H1 (cell line): ENCODE measurements at regions not wholly inside any gene's neighbourhood (a gene's known extent, or its start where the extent isn't known, plus 50 kb on each side); places are given as distances from the start of the nearest gene placed in this dataset.

Source experiments
- CTCF ChIA-PET: fragments of 300-600 bp; sonication (Branson Sonifier 250); formaldehyde crosslinking; loops from one replicate; lab custom pipeline; 2021; ENCODE audit not compliant: partially characterized antibody; lab: Charles Lee
- POLR2A ChIA-PET: fragments of 300-600 bp; sonication (Branson Sonifier 250); formaldehyde crosslinking; loops from one replicate; lab custom pipeline; 2021; ENCODE audit warnings: inconsistent platforms; ENCODE audit not compliant: partially characterized antibody; lab: Charles Lee
- DNase-seq, 2 experiments: peaks; one replicate each; pipeline versions ENCODE4 v3.0.0 to v3.0.0-alpha.2; 2010 to 2022; ENCODE audit warnings: low spot score in 2 of 2, low read depth in 1 of 2, mixed read lengths in 1 of 2
- FAIRE-seq: peaks from 2 replicates; lab custom pipeline; 2011; peaks lifted over from hg19 to GRCh38; lab: Jason Lieb, UNC
- H2AFZ ChIP-seq: 2 replicates; pipeline ENCODE4 v1.8.1; 2012; ENCODE audit warnings: low read length, inconsistent platforms
- H2AK5ac ChIP-seq: 2 replicates; pipeline ENCODE4 v1.6.1; 2013; ENCODE audit warnings: low read depth, low read length
- H2BK120ac ChIP-seq: replicated peaks from 2 replicates; pipeline ENCODE3; 2013; ENCODE audit warnings: low read depth, low read length, inconsistent platforms
- H2BK12ac ChIP-seq: 2 replicates; pipeline ENCODE4 v1.6.1; 2013; ENCODE audit warnings: low read depth, low read length
- H2BK15ac ChIP-seq: 2 replicates; pipeline ENCODE4 v1.6.1; 2013; ENCODE audit warnings: low read length
- H2BK20ac ChIP-seq: 2 replicates; pipeline ENCODE4 v1.6.1; 2013; ENCODE audit warnings: low read length
- H2BK5ac ChIP-seq: 2 replicates; pipeline ENCODE4 v1.6.1; 2013; ENCODE audit warnings: low read depth, low read length
- H3K14ac ChIP-seq: 2 replicates; pipeline ENCODE4 v1.6.1; 2013; ENCODE audit warnings: inconsistent platforms; ENCODE audit not compliant: insufficient read length
- H3K18ac ChIP-seq: 2 replicates; pipeline ENCODE4 v1.6.1; 2013; ENCODE audit warnings: low read length; ENCODE audit errors: extremely low read depth
- H3K23ac ChIP-seq: 2 replicates; pipeline ENCODE4 v1.6.1; 2013; ENCODE audit warnings: inconsistent platforms; ENCODE audit not compliant: insufficient read length
- H3K23me2 ChIP-seq: 2 replicates; pipeline ENCODE4 v1.6.1; 2013; ENCODE audit warnings: low read depth, low read length
- H3K27ac ChIP-seq: 2 replicates; pipeline ENCODE4 v1.6.1; 2011; ENCODE audit warnings: low read depth, low read length, inconsistent platforms
- H3K27me3 ChIP-seq, 4 experiments: replicated peaks in 1 of 4; 1 replicate in 1 of 4; 2 replicates in 3 of 4; pipeline versions ENCODE4 v1.6.1 to v1.8.1; 2011 to 2013; ENCODE audit warnings: low read length in 3 of 4, mild to moderate bottlenecking in 3 of 4, inconsistent platforms in 2 of 4, mixed read lengths in 2 of 4, moderate library complexity in 1 of 4; ENCODE audit not compliant: control insufficient read depth in 3 of 4, insufficient read depth in 3 of 4; ENCODE audit errors: extremely low read depth in 1 of 4
- H3K36me3 ChIP-seq, 4 experiments: 2 replicates each; pipeline versions ENCODE4 v1.6.1 to v1.8.1; 2011 to 2013; ENCODE audit warnings: mild to moderate bottlenecking in 4 of 4, low read length in 3 of 4, moderate library complexity in 2 of 4, control low read depth in 1 of 4, inconsistent platforms in 1 of 4; ENCODE audit not compliant: insufficient read depth in 4 of 4, control insufficient read depth in 2 of 4
- H3K4ac ChIP-seq: replicated peaks from 2 replicates; pipeline ENCODE3; 2013; ENCODE audit warnings: low read length, low read depth, mixed read lengths, inconsistent platforms; ENCODE audit not compliant: insufficient read length
- H3K4me1 ChIP-seq, 4 experiments: replicated peaks in 1 of 4; 1 replicate in 1 of 4; 2 replicates in 3 of 4; pipeline versions ENCODE4 v1.6.1 to v1.8.1; 2011 to 2013; ENCODE audit warnings: low read length in 3 of 4, inconsistent platforms in 2 of 4, mixed read lengths in 1 of 4; ENCODE audit not compliant: insufficient read depth in 4 of 4, control insufficient read depth in 3 of 4
- H3K4me2 ChIP-seq, 2 experiments: 2 replicates each; pipeline versions ENCODE4 v1.6.1 to v1.8.1; 2011 to 2013; ENCODE audit warnings: low read depth in 2 of 2, low read length in 2 of 2, control low read depth in 1 of 2, inconsistent platforms in 1 of 2, mild to moderate bottlenecking in 1 of 2; ENCODE audit not compliant: insufficient read depth in 1 of 2
- H3K4me3 ChIP-seq, 4 experiments: fragments of 200-600, 300-600 bp in 1 of 4; sonication (generic), shearing (Covaris generic), sonication (Bioruptor Twin) in 1 of 4; 2 replicates each; pipeline versions ENCODE4 v1.5.1 to v1.8.1; 2011 to 2016; ENCODE audit warnings: low read length in 4 of 4, low read depth in 3 of 4, control low read depth in 2 of 4, inconsistent platforms in 2 of 4, mild to moderate bottlenecking in 2 of 4, mixed read lengths in 1 of 4, moderate library complexity in 1 of 4; ENCODE audit not compliant: insufficient read depth in 2 of 4; ENCODE audit errors: extremely low read depth in 1 of 4
- H3K56ac ChIP-seq: replicated peaks from 2 replicates; pipeline ENCODE3; 2013; ENCODE audit warnings: low read depth, mild to moderate bottlenecking, mixed read lengths, low read length, inconsistent platforms; ENCODE audit not compliant: insufficient read length
- H3K79me1 ChIP-seq: 2 replicates; pipeline ENCODE4 v1.6.1; 2013; ENCODE audit warnings: low read depth, low read length, control low read depth
- H3K79me2 ChIP-seq, 2 experiments: 2 replicates each; pipeline versions ENCODE4 v1.6.1 to v1.8.1; 2012 to 2013; ENCODE audit warnings: low read length in 2 of 2, mild to moderate bottlenecking in 2 of 2, inconsistent platforms in 1 of 2; ENCODE audit not compliant: insufficient read depth in 2 of 2, control insufficient read depth in 1 of 2
- H3K9ac ChIP-seq, 4 experiments: replicated peaks in 1 of 4; 1 replicate in 1 of 4; 2 replicates in 3 of 4; pipeline versions ENCODE4 v1.6.1 to v1.8.1; 2011 to 2013; ENCODE audit warnings: low read depth in 3 of 4, low read length in 3 of 4, control low read depth in 2 of 4, mild to moderate bottlenecking in 2 of 4, moderate library complexity in 2 of 4, inconsistent platforms in 1 of 4; ENCODE audit errors: extremely low read depth in 1 of 4
- H3K9me3 ChIP-seq, 2 experiments: 2 replicates each; pipeline versions ENCODE4 v1.6.1 to v1.8.1; 2012 to 2013; ENCODE audit warnings: mild to moderate bottlenecking in 2 of 2, moderate library complexity in 2 of 2, control low read depth in 1 of 2, inconsistent platforms in 1 of 2, low read depth in 1 of 2, low read length in 1 of 2, mixed read lengths in 1 of 2; ENCODE audit not compliant: insufficient read depth in 2 of 2
- H4K20me1 ChIP-seq, 2 experiments: replicated peaks in 1 of 2; 2 replicates each; pipeline versions ENCODE3 to v1.8.1; 2011 to 2013; ENCODE audit warnings: inconsistent platforms in 2 of 2, low read length in 2 of 2, mild to moderate bottlenecking in 1 of 2; ENCODE audit not compliant: insufficient read depth in 2 of 2, control insufficient read depth in 1 of 2
- H4K5ac ChIP-seq: 2 replicates; pipeline ENCODE4 v1.6.1; 2013; ENCODE audit warnings: low read length, low read depth, mixed read lengths, inconsistent platforms; ENCODE audit not compliant: insufficient read length
- H4K8ac ChIP-seq: 2 replicates; pipeline ENCODE4 v1.8.0; 2013; ENCODE audit warnings: mild to moderate bottlenecking, moderate library complexity, low read length, inconsistent platforms; ENCODE audit not compliant: insufficient read depth; ENCODE audit errors: extremely low read depth
- H4K91ac ChIP-seq: replicated peaks from 2 replicates; pipeline ENCODE3; 2013; ENCODE audit warnings: low read length, mixed read lengths, inconsistent platforms; ENCODE audit not compliant: insufficient read length
- ASH2L ChIP-seq: fragments of 200-600, 300-600 bp; sonication (generic); IDR thresholded peaks from one replicate; pipeline ENCODE4 v1.7.1; 2017; ENCODE audit warnings: low read length
- BCL11A ChIP-seq, 2 experiments: IDR thresholded peaks; one replicate each; pipeline ENCODE4 v1.6.1; 2011; ENCODE audit warnings: low read depth in 2 of 2, low read length in 2 of 2, mild to moderate bottlenecking in 2 of 2
- WGBS, 2 experiments: shearing (Covaris generic) in 1 of 2; methylation state at CpG; one replicate each; pipeline versions ENCODE4 v1.1.6 to v1.1.7; 2013 to 2015; ENCODE audit warnings: low lambda C conversion rate in 2 of 2, mixed read lengths in 2 of 2, inconsistent platforms in 1 of 2, low coverage in 1 of 2, missing lambda C conversion rate in 1 of 2; ENCODE audit not compliant: insufficient replicate concordance in 2 of 2, insufficient coverage in 1 of 2, insufficient read length in 1 of 2; ENCODE audit errors: extremely low coverage in 1 of 2, missing lambda C conversion rate in 1 of 2; 5-methylcytosine and 5-hydroxymethylcytosine counted together

DNA sequence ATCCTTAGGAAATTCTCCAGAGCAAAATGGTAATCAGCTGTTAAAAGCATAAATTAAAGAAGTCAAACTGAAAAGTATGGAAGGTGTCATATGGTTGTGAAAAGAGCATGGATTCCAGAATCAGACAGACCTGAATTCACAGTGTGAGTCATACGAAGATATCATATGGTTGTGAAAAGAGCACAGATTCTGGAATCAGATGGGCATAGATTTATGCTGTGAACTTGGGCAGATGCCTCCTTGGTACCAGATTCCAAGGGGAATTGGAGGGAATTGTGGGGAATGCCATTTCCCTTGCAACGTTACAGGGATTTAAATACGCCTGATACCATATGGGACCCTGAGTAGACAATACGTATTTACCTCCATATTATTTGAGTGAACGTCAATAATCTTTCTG, 183.7 kb downstream of the GALC start:
- H3K36me3 ChIP-seq = no peaks in the 10 kb centered on the region

More for the DNA sequence above, 183.7 kb downstream of the GALC start:
- no peak overlapping the region for H2BK12ac ChIP-seq
- POLR2A ChIA-PET = no interaction called here
- no peaks in the 10 kb centered on the region for H3K4me1 ChIP-seq
- H4K8ac ChIP-seq = no peak overlapping the region
- no peak overlapping the region for H3K18ac ChIP-seq
- H3K56ac ChIP-seq = no peak overlapping the region
- H2BK5ac ChIP-seq = no peak overlapping the region
- H4K91ac ChIP-seq = no peak overlapping the region
- no peak overlapping the region for H3K14ac ChIP-seq
- no peak overlapping the region for H3K9ac ChIP-seq
- no peak overlapping the region for H3K27ac ChIP-seq
- FAIRE-seq (no peak), DNase-seq (no peak)
- H3K9me3 ChIP-seq = no peaks in the 10 kb centered on the region
- no peaks in the 10 kb centered on the region for H3K79me2 ChIP-seq
- no peak overlapping the region for H2AK5ac ChIP-seq
- H2AFZ ChIP-seq = no peak overlapping the region
- no peak overlapping the region for H3K4me3 ChIP-seq
- H3K4me2 ChIP-seq = no peak overlapping the region
- H2BK20ac ChIP-seq = no peak overlapping the region
- CTCF ChIA-PET = interaction anchor here (0.6 to 1.2 kb wide), 2 partner anchors 39 to 894 kb away, joined by 3 read pairs; no protein-coding TSS in a partner anchor
- H2BK15ac ChIP-seq = no peak overlapping the region
- H3K27me3 ChIP-seq = no peaks in the 10 kb centered on the region
- no peaks in the 10 kb centered on the region for H3K79me1 ChIP-seq
- no peak overlapping the region for H4K5ac ChIP-seq
- no peak overlapping the region for H3K4ac ChIP-seq
- no peak overlapping the region for H3K23ac ChIP-seq
- TF ChIP-seq ASH2L (no peak), BCL11A (IDR thresholded peaks at IDR 0.05; ENCODE audit: low read depth in 2 of 2, low read length in 2 of 2) (no peak)
- H2BK120ac ChIP-seq = no peak overlapping the region
- WGBS, 2 experiments = 70% methylated on average over 5 of the region's 5 CpGs; no CpG with 5 or more reads in 1 of the 2 experiments
- H3K23me2 ChIP-seq = no peaks in the 10 kb centered on the region
- no peaks in the 10 kb centered on the region for H4K20me1 ChIP-seq
